ENCODE measurements at regions not wholly inside any gene's neighbourhood (a gene's known extent, or its start where the extent isn't known, plus 50 kb on each side); places are given as distances from the start of the nearest gene placed in this dataset.

- TF ChIP-seq ZNF565 (CRISPR knock-in tag; conservative IDR thresholded peaks at IDR 0.05; ENCODE audit: low read depth), result no peak
- TF ChIP-seq PATZ1 (CRISPR knock-in tag; IDR thresholded peaks at IDR 0.05; ENCODE audit: borderline replicate concordance), result no peak
- TF ChIP-seq RARB (CRISPR knock-in tag; IDR thresholded peaks at IDR 0.05), result no peak
- TF ChIP-seq ZNF70 (CRISPR knock-in tag; IDR thresholded peaks at IDR 0.05), result no peak
- no peak for TF ChIP-seq TSHZ2 (CRISPR knock-in tag; IDR thresholded peaks at IDR 0.05)
- TF ChIP-seq TCF4 (CRISPR knock-in tag; IDR thresholded peaks at IDR 0.05; ENCODE audit: borderline replicate concordance), result no peak
- no peak for TF ChIP-seq CSDC2 (CRISPR knock-in tag; IDR thresholded peaks at IDR 0.05)
- no peak for TF ChIP-seq ZC3H10 (CRISPR knock-in tag; IDR thresholded peaks at IDR 0.05)
- TF ChIP-seq CSRNP3 (CRISPR knock-in tag; IDR thresholded peaks at IDR 0.05), result no peak
- TF ChIP-seq CREB5 (CRISPR knock-in tag; IDR thresholded peaks at IDR 0.05; ENCODE audit: low read depth), result no peak
- TF ChIP-seq ZFP30 (CRISPR knock-in tag; IDR thresholded peaks at IDR 0.05), result no peak
- TF ChIP-seq ISL1 (CRISPR knock-in tag; IDR thresholded peaks at IDR 0.05), result no peak
- TF ChIP-seq GLIS3 (CRISPR knock-in tag; IDR thresholded peaks at IDR 0.05), result no peak
- no peak for TF ChIP-seq ZFP3 (CRISPR knock-in tag; IDR thresholded peaks at IDR 0.05)
- no peak for ATAC-seq
Measured at GRCh38 chr3:20857636-20858035, 671.6 kb upstream of the SGO1 start.

- ATAC-seq, result no peak
Measured at GRCh38 chr3:20853890-20854289, 667.9 kb upstream of the SGO1 start.

More at GRCh38 chr3:20853890-20854289, 667.9 kb upstream of the SGO1 start:
- no peak for TF ChIP-seq ISL1 (CRISPR knock-in tag; IDR thresholded peaks at IDR 0.05)
- no peak for TF ChIP-seq ZFP30 (CRISPR knock-in tag; IDR thresholded peaks at IDR 0.05)
- no peak for TF ChIP-seq PPARA (CRISPR knock-in tag; IDR thresholded peaks at IDR 0.05; ENCODE audit: borderline replicate concordance)
- TF ChIP-seq RARB (CRISPR knock-in tag; IDR thresholded peaks at IDR 0.05), result no peak
- no peak for TF ChIP-seq ZC3H10 (CRISPR knock-in tag; IDR thresholded peaks at IDR 0.05)
- TF ChIP-seq TOX (CRISPR knock-in tag; IDR thresholded peaks at IDR 0.05; ENCODE audit: borderline replicate concordance), result no peak
- TF ChIP-seq ZFP3 (CRISPR knock-in tag; IDR thresholded peaks at IDR 0.05), result no peak
- TF ChIP-seq SNAI2 (CRISPR knock-in tag; IDR thresholded peaks at IDR 0.05), result no peak
- no peak for TF ChIP-seq CREB5 (CRISPR knock-in tag; IDR thresholded peaks at IDR 0.05; ENCODE audit: low read depth)
- no peak for TF ChIP-seq ESRRG (CRISPR knock-in tag; IDR thresholded peaks at IDR 0.05)
- TF ChIP-seq OSR1 (CRISPR knock-in tag; IDR thresholded peaks at IDR 0.05), result no peak
- no peak for TF ChIP-seq POU6F1 (CRISPR knock-in tag; IDR thresholded peaks at IDR 0.05; ENCODE audit: borderline replicate concordance, low read depth)
- TF ChIP-seq GLIS3 (CRISPR knock-in tag; IDR thresholded peaks at IDR 0.05), result no peak

Measured in SK-N-SH treated with all-trans-retinoic acid at 6 μM for 48 hours (cell line).